Activated CD4-positive, alpha-beta memory T cell treated with anti-CD3 and anti-CD28 coated beads for 36 hours (primary cell): ENCODE measurements at regions not wholly inside any gene's neighbourhood (a gene's known extent, or its start where the extent isn't known, plus 50 kb on each side); places are given as distances from the start of the nearest gene placed in this dataset.

ENCODE experiments used
- CTCF ChIA-PET: fragments of 350-600 bp; sonication (Branson Sonifier 250); formaldehyde crosslinking; loops from one replicate; lab custom pipeline; 2021; ENCODE audit warnings: antibody characterized with exemption, inconsistent platforms; lab: Charles Lee
- POLR2A ChIA-PET: fragments of 350-600 bp; sonication (Branson Sonifier 250); formaldehyde crosslinking; loops from one replicate; lab custom pipeline; 2021; ENCODE audit warnings: antibody characterized with exemption; lab: Charles Lee
- DNase-seq: peaks from one replicate; pipeline ENCODE4 v3.0.0-alpha.2; 2020
- H3K27ac Mint-ChIP-seq: one replicate; pipeline ENCODE4 v1.8.0; 2021; ENCODE audit warnings: mixed read lengths
- H3K27me3 Mint-ChIP-seq: one replicate; pipeline ENCODE4 v1.8.0; 2021; ENCODE audit warnings: mixed read lengths
- H3K36me3 Mint-ChIP-seq: one replicate; pipeline ENCODE4 v1.8.0; 2021; ENCODE audit warnings: mixed read lengths
- H3K4me1 Mint-ChIP-seq: one replicate; pipeline ENCODE4 v1.8.0; 2021; ENCODE audit warnings: low read depth, mixed read lengths
- H3K4me3 Mint-ChIP-seq: one replicate; pipeline ENCODE4 v1.8.0; 2021; ENCODE audit warnings: mild to moderate bottlenecking, mixed read lengths
- H3K9me3 Mint-ChIP-seq: one replicate; pipeline ENCODE4 v1.8.0; 2021; ENCODE audit warnings: mixed read lengths
- intact Hi-C: fragments of 100-400 bp; cut with micrococcal nuclease; formaldehyde crosslinking; loops from one replicate; pipeline ENCODE4 v1.15.1; 2023

GRCh38 chr10:83343676-83344075, 795.6 kb upstream of the GHITM start:
- intact Hi-C loops, result no loop called here
- no peak overlapping the region for H3K4me3 Mint-ChIP-seq
- H3K4me1 Mint-ChIP-seq, result no peaks in the 10 kb centered on the region
- H3K36me3 Mint-ChIP-seq, result no peaks in the 10 kb centered on the region
- no peak for DNase-seq
- peaks cover 18% of the 10 kb centered on the region for H3K9me3 Mint-ChIP-seq
- H3K27ac Mint-ChIP-seq, result no peak overlapping the region
- no peaks in the 10 kb centered on the region for H3K27me3 Mint-ChIP-seq
- CTCF ChIA-PET, result no interaction called here
- POLR2A ChIA-PET, result no interaction called here

GRCh38 chr10:83346266-83346910, 792.9 kb upstream of the GHITM start:
- CTCF ChIA-PET, result no interaction called here
- no peaks in the 10 kb centered on the region for H3K36me3 Mint-ChIP-seq
- no peak overlapping the region for H3K27ac Mint-ChIP-seq
- no peak overlapping the region for H3K4me3 Mint-ChIP-seq
- H3K9me3 Mint-ChIP-seq, result peaks cover 7% of the 10 kb centered on the region
- POLR2A ChIA-PET, result no interaction called here
- intact Hi-C loops, result no loop called here
- H3K27me3 Mint-ChIP-seq, result no peaks in the 10 kb centered on the region
- H3K4me1 Mint-ChIP-seq, result no peaks in the 10 kb centered on the region
- no peak for DNase-seq

GRCh38 chr10:83352588-83352987, 786.7 kb upstream of the GHITM start:
- Mint-ChIP-seq H3K4me3 (no peak overlapping the region), H3K36me3 (no peaks in the 10 kb centered on the region), H3K27me3 (no peaks in the 10 kb centered on the region), H3K9me3 (peaks cover 16% of the 10 kb centered on the region), H3K4me1 (no peaks in the 10 kb centered on the region), H3K27ac (no peak overlapping the region)
- intact Hi-C loops, result no loop called here
- DNase-seq, result no peak
- ChIA-PET CTCF (no interaction called here), POLR2A (no interaction called here)

GRCh38 chr10:83354456-83354855, 784.9 kb upstream of the GHITM start:
- POLR2A ChIA-PET, result no interaction called here
- no peak overlapping the region for H3K27ac Mint-ChIP-seq
- DNase-seq, result no peak
- H3K4me3 Mint-ChIP-seq, result no peak overlapping the region
- H3K4me1 Mint-ChIP-seq, result no peaks in the 10 kb centered on the region
- no peaks in the 10 kb centered on the region for H3K27me3 Mint-ChIP-seq
- CTCF ChIA-PET, result no interaction called here
- peaks cover 21% of the 10 kb centered on the region for H3K9me3 Mint-ChIP-seq
- intact Hi-C loops, result no loop called here
- H3K36me3 Mint-ChIP-seq, result no peaks in the 10 kb centered on the region

GRCh38 chr10:83357004-83357403, 782.3 kb upstream of the GHITM start:
- DNase-seq, result no peak
- intact Hi-C loops, result no loop called here
- peaks cover 18% of the 10 kb centered on the region for H3K9me3 Mint-ChIP-seq
- ChIA-PET POLR2A (no interaction called here), CTCF (no interaction called here)
- H3K4me3 Mint-ChIP-seq, result no peak overlapping the region
- H3K27ac Mint-ChIP-seq, result no peak overlapping the region
- no peaks in the 10 kb centered on the region for H3K4me1 Mint-ChIP-seq
- no peaks in the 10 kb centered on the region for H3K36me3 Mint-ChIP-seq
- H3K27me3 Mint-ChIP-seq, result no peaks in the 10 kb centered on the region

- POLR2A ChIA-PET, result no interaction called here
- H3K9me3 Mint-ChIP-seq, result peaks cover 18% of the 10 kb centered on the region
Observed at GRCh38 chr10:83357627-83358026, 781.7 kb upstream of the GHITM start.

GRCh38 chr10:83367036-83367435, 772.3 kb upstream of the GHITM start:
- Mint-ChIP-seq H3K4me3 (no peak overlapping the region), H3K9me3 (peaks cover 2% of the 10 kb centered on the region), H3K27me3 (no peaks in the 10 kb centered on the region), H3K36me3 (no peaks in the 10 kb centered on the region), H3K27ac (no peak overlapping the region), H3K4me1 (no peaks in the 10 kb centered on the region)
- ChIA-PET CTCF (no interaction called here), POLR2A (no interaction called here)
- DNase-seq, result no peak
- intact Hi-C loops, result no loop called here

More at GRCh38 chr10:83357627-83358026, 781.7 kb upstream of the GHITM start:
- H3K36me3 Mint-ChIP-seq, result no peaks in the 10 kb centered on the region
- no peak overlapping the region for H3K4me3 Mint-ChIP-seq
- no peak overlapping the region for H3K27ac Mint-ChIP-seq
- H3K4me1 Mint-ChIP-seq, result no peaks in the 10 kb centered on the region
- DNase-seq, result no peak
- intact Hi-C loops, result no loop called here
- no peaks in the 10 kb centered on the region for H3K27me3 Mint-ChIP-seq
- CTCF ChIA-PET, result no interaction called here

- H3K36me3 Mint-ChIP-seq, result no peaks in the 10 kb centered on the region
- ChIA-PET CTCF (no interaction called here), POLR2A (no interaction called here)
Observed at GRCh38 chr10:83371696-83372490, 767.4 kb upstream of the GHITM start.

GRCh38 chr10:83372646-83373045, 766.7 kb upstream of the GHITM start:
- H3K4me1 Mint-ChIP-seq, result no peaks in the 10 kb centered on the region
- H3K27ac Mint-ChIP-seq, result no peak overlapping the region
- H3K36me3 Mint-ChIP-seq, result no peaks in the 10 kb centered on the region
- H3K27me3 Mint-ChIP-seq, result no peaks in the 10 kb centered on the region
- peaks cover 2% of the 10 kb centered on the region for H3K9me3 Mint-ChIP-seq
- DNase-seq, result no peak
- intact Hi-C loops, result no loop called here
- CTCF ChIA-PET, result no interaction called here
- POLR2A ChIA-PET, result no interaction called here
- H3K4me3 Mint-ChIP-seq, result no peak overlapping the region

More at GRCh38 chr10:83371696-83372490, 767.4 kb upstream of the GHITM start:
- H3K4me3 Mint-ChIP-seq, result no peak overlapping the region
- peaks cover 2% of the 10 kb centered on the region for H3K9me3 Mint-ChIP-seq
- DNase-seq, result no peak
- no peak overlapping the region for H3K27ac Mint-ChIP-seq
- no peaks in the 10 kb centered on the region for H3K27me3 Mint-ChIP-seq
- H3K4me1 Mint-ChIP-seq, result no peaks in the 10 kb centered on the region
- intact Hi-C loops, result no loop called here

GRCh38 chr10:83373671-83374070, 765.6 kb upstream of the GHITM start:
- POLR2A ChIA-PET, result no interaction called here
- Mint-ChIP-seq H3K4me1 (no peaks in the 10 kb centered on the region), H3K36me3 (no peaks in the 10 kb centered on the region), H3K4me3 (no peak overlapping the region), H3K9me3 (peaks cover 6% of the 10 kb centered on the region), H3K27ac (no peak overlapping the region), H3K27me3 (no peaks in the 10 kb centered on the region)
- no peak for DNase-seq
- CTCF ChIA-PET, result no interaction called here
- intact Hi-C loops, result no loop called here

GRCh38 chr10:83374741-83375140, 764.6 kb upstream of the GHITM start:
- intact Hi-C loops, result no loop called here
- H3K4me3 Mint-ChIP-seq, result no peak overlapping the region
- H3K36me3 Mint-ChIP-seq, result no peaks in the 10 kb centered on the region

GRCh38 chr10:83375274-83375673, 764.0 kb upstream of the GHITM start:
- DNase-seq, result no peak
- H3K27me3 Mint-ChIP-seq, result no peaks in the 10 kb centered on the region
- intact Hi-C loops, result no loop called here
- ChIA-PET CTCF (no interaction called here), POLR2A (no interaction called here)
- H3K4me1 Mint-ChIP-seq, result no peaks in the 10 kb centered on the region
- no peak overlapping the region for H3K4me3 Mint-ChIP-seq
- no peak overlapping the region for H3K27ac Mint-ChIP-seq
- peaks cover 11% of the 10 kb centered on the region for H3K9me3 Mint-ChIP-seq
- H3K36me3 Mint-ChIP-seq, result no peaks in the 10 kb centered on the region

More at GRCh38 chr10:83374741-83375140, 764.6 kb upstream of the GHITM start:
- H3K27ac Mint-ChIP-seq, result no peak overlapping the region
- H3K4me1 Mint-ChIP-seq, result no peaks in the 10 kb centered on the region
- POLR2A ChIA-PET, result no interaction called here
- no peaks in the 10 kb centered on the region for H3K27me3 Mint-ChIP-seq
- CTCF ChIA-PET, result no interaction called here
- peaks cover 9% of the 10 kb centered on the region for H3K9me3 Mint-ChIP-seq
- DNase-seq, result no peak

GRCh38 chr10:83397806-83398205, 741.5 kb upstream of the GHITM start:
- CTCF ChIA-PET, result no interaction called here
- H3K27me3 Mint-ChIP-seq, result no peaks in the 10 kb centered on the region
- POLR2A ChIA-PET, result no interaction called here
- H3K9me3 Mint-ChIP-seq, result peaks cover 9% of the 10 kb centered on the region
- no peak overlapping the region for H3K4me3 Mint-ChIP-seq
- intact Hi-C loops, result no loop called here
- H3K27ac Mint-ChIP-seq, result no peak overlapping the region
- H3K4me1 Mint-ChIP-seq, result no peaks in the 10 kb centered on the region
- no peaks in the 10 kb centered on the region for H3K36me3 Mint-ChIP-seq
- DNase-seq, result no peak
